Calu3 (cell line): ENCODE measurements at regions not wholly inside any gene's neighbourhood (a gene's known extent, or its start where the extent isn't known, plus 50 kb on each side); places are given as distances from the start of the nearest gene placed in this dataset.

Experiments used
- BruUV-seq: library from RNA; stranded (reverse); fragments of 400-500 nt; replicated peaks from 2 replicates; lab custom pipeline; 2021; lab: Mats Ljungman, UMichigan
- CTCF ChIA-PET: fragments of 300-600 bp; sonication (Branson Sonifier 250); formaldehyde crosslinking; loops from one replicate; lab custom pipeline; 2022; ENCODE audit warnings: antibody characterized with exemption; lab: Charles Lee
- DNase-seq: peaks from one replicate; pipeline ENCODE4 v3.0.0; 2022
- H3K27ac Mint-ChIP-seq: one replicate; pipeline ENCODE4 v1.8.0; 2022; ENCODE audit warnings: mixed read lengths; ENCODE audit not compliant: unreplicated experiment
- H3K27me3 Mint-ChIP-seq: one replicate; pipeline ENCODE4 v1.8.0; 2022; ENCODE audit warnings: mixed read lengths; ENCODE audit not compliant: unreplicated experiment
- H3K36me3 Mint-ChIP-seq: one replicate; pipeline ENCODE4 v1.8.0; 2022; ENCODE audit warnings: mild to moderate bottlenecking, moderate library complexity, mixed read lengths; ENCODE audit not compliant: insufficient read depth, unreplicated experiment
- H3K4me1 Mint-ChIP-seq: one replicate; pipeline ENCODE4 v1.8.0; 2022; ENCODE audit warnings: mild to moderate bottlenecking, low read depth, mixed read lengths; ENCODE audit not compliant: unreplicated experiment
- H3K4me3 Mint-ChIP-seq: one replicate; pipeline ENCODE4 v1.8.0; 2022; ENCODE audit warnings: mild to moderate bottlenecking, low read depth, moderate library complexity, mixed read lengths; ENCODE audit not compliant: unreplicated experiment
- H3K9me3 Mint-ChIP-seq: one replicate; pipeline ENCODE4 v1.8.0; 2022; ENCODE audit warnings: low read depth, mixed read lengths; ENCODE audit not compliant: unreplicated experiment
- intact Hi-C: fragments of 100-400 bp; cut with micrococcal nuclease; formaldehyde crosslinking; loops from one replicate; pipeline ENCODE4 v1.10.0; 2022; ENCODE audit not compliant: unreplicated experiment
- TF ChIP-seq, protein P1 (sequence below): fragments of 200-600 bp; IDR thresholded peaks from one replicate; pipeline ENCODE4 v1.8.0; 2022; ENCODE audit warnings: antibody characterized with exemption; ENCODE audit not compliant: unreplicated experiment

DNA sequence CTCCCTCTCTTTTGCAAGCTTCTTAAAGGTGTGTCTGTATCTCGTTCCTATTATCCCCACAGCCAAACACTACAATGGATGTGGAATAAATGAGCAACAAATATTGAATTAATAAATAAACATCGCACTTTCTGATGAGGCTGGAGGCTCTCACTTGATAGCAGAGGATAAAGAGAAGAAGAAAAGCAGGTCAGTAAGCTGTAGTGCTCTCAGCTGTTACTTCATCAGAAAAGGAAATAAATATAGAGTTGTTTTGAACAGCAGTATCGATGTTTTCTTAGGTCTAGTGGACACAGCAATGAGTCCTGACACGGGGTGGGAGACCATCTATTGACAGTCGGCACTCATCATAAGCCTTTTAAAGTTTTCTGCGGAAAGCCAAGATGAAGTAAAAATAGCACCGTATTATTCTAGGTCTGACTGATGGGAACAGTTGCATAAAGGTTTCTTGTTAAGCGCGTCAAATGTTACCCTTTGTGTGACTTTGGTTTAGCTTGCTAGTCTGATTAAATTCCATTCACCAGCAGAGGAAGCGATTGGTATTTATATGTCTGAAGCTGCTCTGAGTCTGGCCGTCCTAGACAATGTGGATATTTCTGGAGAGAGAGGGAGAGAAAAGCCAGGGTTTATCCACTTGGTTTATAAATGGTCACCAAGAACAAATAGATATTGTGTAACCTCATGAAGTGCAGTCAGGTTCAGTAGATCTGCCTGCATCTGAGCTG lies 646.1 kb downstream of the CDH11 start:
- BruUV-seq: no TSS peak
- Mint-ChIP-seq H3K9me3 (peaks cover 15% of the 10 kb centered on the region), H3K4me1 (no peaks in the 10 kb centered on the region), H3K27me3 (no peaks in the 10 kb centered on the region), H3K36me3 (no peaks in the 10 kb centered on the region), H3K27ac (no peak overlapping the region), H3K4me3 (no peak overlapping the region)
- CTCF ChIA-PET: no interaction called here
- TF ChIP-seq, protein P1, sequence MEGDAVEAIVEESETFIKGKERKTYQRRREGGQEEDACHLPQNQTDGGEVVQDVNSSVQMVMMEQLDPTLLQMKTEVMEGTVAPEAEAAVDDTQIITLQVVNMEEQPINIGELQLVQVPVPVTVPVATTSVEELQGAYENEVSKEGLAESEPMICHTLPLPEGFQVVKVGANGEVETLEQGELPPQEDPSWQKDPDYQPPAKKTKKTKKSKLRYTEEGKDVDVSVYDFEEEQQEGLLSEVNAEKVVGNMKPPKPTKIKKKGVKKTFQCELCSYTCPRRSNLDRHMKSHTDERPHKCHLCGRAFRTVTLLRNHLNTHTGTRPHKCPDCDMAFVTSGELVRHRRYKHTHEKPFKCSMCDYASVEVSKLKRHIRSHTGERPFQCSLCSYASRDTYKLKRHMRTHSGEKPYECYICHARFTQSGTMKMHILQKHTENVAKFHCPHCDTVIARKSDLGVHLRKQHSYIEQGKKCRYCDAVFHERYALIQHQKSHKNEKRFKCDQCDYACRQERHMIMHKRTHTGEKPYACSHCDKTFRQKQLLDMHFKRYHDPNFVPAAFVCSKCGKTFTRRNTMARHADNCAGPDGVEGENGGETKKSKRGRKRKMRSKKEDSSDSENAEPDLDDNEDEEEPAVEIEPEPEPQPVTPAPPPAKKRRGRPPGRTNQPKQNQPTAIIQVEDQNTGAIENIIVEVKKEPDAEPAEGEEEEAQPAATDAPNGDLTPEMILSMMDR: no peak
- no peak for DNase-seq
- intact Hi-C loops: no loop called here

DNA sequence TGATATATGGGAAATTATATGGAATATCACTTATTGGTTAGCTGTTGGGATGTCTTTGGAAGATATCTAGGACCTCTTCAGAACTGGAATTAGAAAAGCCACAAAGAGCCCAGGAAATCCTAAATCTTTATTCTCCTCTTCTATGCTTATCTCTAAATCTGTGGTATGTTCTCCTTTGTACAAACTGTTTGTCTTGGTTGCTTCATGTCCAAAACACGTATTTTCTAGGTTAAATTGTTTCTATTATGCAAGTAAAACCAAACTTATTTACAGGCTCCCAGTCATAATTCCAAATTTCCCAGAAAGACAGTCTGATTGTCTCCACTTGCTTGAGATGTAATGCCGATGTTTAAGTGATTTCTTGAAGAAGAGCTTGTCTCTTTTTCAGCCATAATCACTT lies 650.9 kb downstream of the CDH11 start:
- H3K4me3 Mint-ChIP-seq: no peak overlapping the region
- CTCF ChIA-PET: no interaction called here
- H3K9me3 Mint-ChIP-seq: peaks cover 10% of the 10 kb centered on the region
- H3K36me3 Mint-ChIP-seq: no peaks in the 10 kb centered on the region
- intact Hi-C loops: no loop called here
- no TSS peak for BruUV-seq
- H3K4me1 Mint-ChIP-seq: no peaks in the 10 kb centered on the region
- TF ChIP-seq, protein P1: no peak
- H3K27ac Mint-ChIP-seq: no peak overlapping the region
- DNase-seq: no peak
- no peaks in the 10 kb centered on the region for H3K27me3 Mint-ChIP-seq

DNA sequence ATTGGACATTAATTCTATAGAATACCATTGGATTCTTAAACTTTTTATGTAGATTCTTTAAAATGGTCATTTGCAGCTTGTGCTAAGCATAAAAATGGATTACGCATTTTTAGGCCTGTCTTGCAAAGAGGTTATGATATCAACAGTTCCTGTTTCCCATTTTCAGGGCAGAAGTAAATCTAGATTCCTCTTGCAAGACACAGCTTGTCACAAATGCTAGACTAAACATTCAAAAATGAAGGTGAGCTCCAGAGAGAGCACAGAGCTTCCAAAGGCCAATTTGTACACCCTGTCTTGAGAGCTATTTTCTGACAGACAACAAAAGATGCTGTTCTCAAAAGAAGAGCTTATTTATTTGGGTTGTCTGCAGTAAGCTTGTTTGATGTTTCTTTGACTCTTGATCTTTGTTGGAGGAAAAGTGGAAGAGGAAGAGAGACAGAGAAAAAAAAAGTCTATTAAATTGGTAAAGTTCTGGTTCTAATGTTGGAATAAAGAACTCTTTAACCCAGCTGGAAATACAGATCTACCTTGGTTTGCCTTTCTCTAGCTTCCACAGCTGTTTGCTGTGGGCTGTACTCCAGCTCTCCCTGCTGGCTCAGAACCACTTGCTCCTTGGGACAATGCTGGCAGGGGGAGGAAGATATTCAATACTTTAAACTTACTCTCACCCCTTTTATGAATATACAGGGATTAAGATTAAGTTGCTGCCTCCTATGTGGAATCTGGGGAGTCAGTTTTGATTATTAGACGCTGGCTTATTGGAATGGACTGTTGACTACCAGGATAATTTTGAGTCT lies 651.8 kb downstream of the CDH11 start:
- Mint-ChIP-seq H3K9me3 (peaks cover 7% of the 10 kb centered on the region), H3K27ac (no peak overlapping the region), H3K4me3 (no peak overlapping the region), H3K4me1 (no peaks in the 10 kb centered on the region), H3K36me3 (no peaks in the 10 kb centered on the region), H3K27me3 (no peaks in the 10 kb centered on the region)
- DNase-seq: no peak
- TF ChIP-seq, protein P1: no peak
- CTCF ChIA-PET: no interaction called here
- intact Hi-C loops: no loop called here
- BruUV-seq: no TSS peak

DNA sequence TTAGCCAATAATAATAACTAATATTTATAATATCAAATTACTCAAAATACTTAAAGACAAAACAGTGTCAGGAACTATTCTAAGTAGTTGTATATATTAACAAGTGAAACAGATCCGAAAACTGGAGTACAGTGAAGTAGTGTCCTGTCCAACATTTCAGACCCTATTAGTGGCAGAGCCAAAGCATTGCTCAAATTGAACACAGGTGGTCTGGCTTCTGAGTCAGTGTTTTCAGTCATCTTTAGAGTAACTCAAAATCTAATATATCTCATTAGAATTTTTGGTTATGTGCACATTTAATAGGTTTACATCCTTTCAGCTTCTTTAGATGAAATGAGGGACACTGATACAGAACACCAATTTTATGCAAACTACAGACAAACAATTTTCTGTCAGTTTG lies 652.5 kb downstream of the CDH11 start:
- Mint-ChIP-seq H3K27ac (no peak overlapping the region), H3K4me3 (no peak overlapping the region), H3K4me1 (no peaks in the 10 kb centered on the region), H3K9me3 (peaks cover 9% of the 10 kb centered on the region), H3K36me3 (no peaks in the 10 kb centered on the region), H3K27me3 (no peaks in the 10 kb centered on the region)
- no peak for DNase-seq
- CTCF ChIA-PET: no interaction called here
- no TSS peak for BruUV-seq
- intact Hi-C loops: no loop called here
- TF ChIP-seq, protein P1: no peak
